ENCODE measurements at regions not wholly inside any gene's neighbourhood (a gene's known extent, or its start where the extent isn't known, plus 50 kb on each side); places are given as distances from the start of the nearest gene placed in this dataset.

- no peak for DNase-seq (ENCODE audit: low read depth)
These were observed 164.3 kb upstream of the MLN start for GRCh38 chr6:33967966-33968724.

- no peak for DNase-seq (ENCODE audit: low read depth)
These were observed 163.5 kb upstream of the MLN start for GRCh38 chr6:33967265-33967767.

GRCh38 chr6:33966536-33966935 lies 162.7 kb upstream of the MLN start:
- no peak for DNase-seq (ENCODE audit: low read depth)

- no peak for DNase-seq (ENCODE audit: low read depth)
These were observed 162.0 kb upstream of the MLN start for GRCh38 chr6:33965766-33966165.

- DNase-seq (ENCODE audit: low read depth), result no peak
These were observed 160.6 kb upstream of the MLN start for GRCh38 chr6:33964387-33964786.

- no peak for DNase-seq (ENCODE audit: low read depth)
These were observed 159.4 kb upstream of the MLN start for GRCh38 chr6:33963136-33963750.

GRCh38 chr6:33962246-33963027 lies 158.6 kb upstream of the MLN start:
- no peak for DNase-seq (ENCODE audit: low read depth)

- DNase-seq (ENCODE audit: low read depth), result no peak
These were observed 157.9 kb upstream of the MLN start for GRCh38 chr6:33961691-33962090.

GRCh38 chr6:33960345-33961313 lies 156.8 kb upstream of the MLN start:
- no peak for DNase-seq (ENCODE audit: low read depth)

- no peak for DNase-seq (ENCODE audit: low read depth)
These were observed 156.0 kb upstream of the MLN start for GRCh38 chr6:33959661-33960344.

GRCh38 chr6:33959329-33959651 lies 155.5 kb upstream of the MLN start:
- DNase-seq (ENCODE audit: low read depth), result no peak

- DNase-seq (ENCODE audit: low read depth), result no peak
These were observed 154.9 kb upstream of the MLN start for GRCh38 chr6:33958526-33959328.

GRCh38 chr6:33957892-33958525 lies 154.2 kb upstream of the MLN start:
- no peak for DNase-seq (ENCODE audit: low read depth)

GRCh38 chr6:33957131-33957891 lies 153.5 kb upstream of the MLN start:
- no peak for DNase-seq (ENCODE audit: low read depth)

GRCh38 chr6:33956206-33956605 lies 152.4 kb upstream of the MLN start:
- DNase-seq (ENCODE audit: low read depth), result no peak

GRCh38 chr6:33955566-33955965 lies 151.8 kb upstream of the MLN start:
- no peak for DNase-seq (ENCODE audit: low read depth)

- DNase-seq (ENCODE audit: low read depth), result no peak
These were observed 150.7 kb upstream of the MLN start for GRCh38 chr6:33954453-33954852.

- no peak for DNase-seq (ENCODE audit: low read depth)
These were observed 149.4 kb upstream of the MLN start for GRCh38 chr6:33953171-33953570.

GRCh38 chr6:33952016-33952415 lies 148.2 kb upstream of the MLN start:
- DNase-seq (ENCODE audit: low read depth), result no peak

Data from T follicular helper cell (primary cell).